HuH-7.5 (cell line): ENCODE measurements at regions not wholly inside any gene's neighbourhood (a gene's known extent, or its start where the extent isn't known, plus 50 kb on each side); places are given as distances from the start of the nearest gene placed in this dataset.

Experiments
- DNase-seq: peaks from one replicate; pipeline ENCODE4 v3.0.0; 2011; ENCODE audit warnings: low spot score

GRCh38 chr13:88086577-88086976, 415.4 kb downstream of the SLITRK5 start:
- DNase-seq: no peak

- no peak for DNase-seq
Observed at GRCh38 chr13:88097541-88097940, 426.4 kb downstream of the SLITRK5 start.

- DNase-seq: no peak
Observed at GRCh38 chr13:88103824-88104223, 432.7 kb downstream of the SLITRK5 start.

- DNase-seq: no peak
Observed at GRCh38 chr13:88104576-88104975, 433.4 kb downstream of the SLITRK5 start.

- DNase-seq: no peak
Observed at GRCh38 chr13:88107570-88107969, 436.4 kb downstream of the SLITRK5 start.

- no peak for DNase-seq
Observed at GRCh38 chr13:88112526-88112925, 441.4 kb downstream of the SLITRK5 start.

- no peak for DNase-seq
Observed at GRCh38 chr13:88115976-88116375, 444.8 kb downstream of the SLITRK5 start.

GRCh38 chr13:88118952-88119351, 447.8 kb downstream of the SLITRK5 start:
- DNase-seq: no peak

- DNase-seq: no peak
Observed at GRCh38 chr13:88124142-88124541, 453.0 kb downstream of the SLITRK5 start.

GRCh38 chr13:88125055-88125454, 453.9 kb downstream of the SLITRK5 start:
- DNase-seq: no peak

- DNase-seq: no peak
Observed at GRCh38 chr13:88136098-88136790, 465.1 kb downstream of the SLITRK5 start.

GRCh38 chr13:88142653-88143052, 471.5 kb downstream of the SLITRK5 start:
- no peak for DNase-seq

- no peak for DNase-seq
Observed at GRCh38 chr13:88144580-88144979, 473.4 kb downstream of the SLITRK5 start.

GRCh38 chr13:88153353-88153752, 482.2 kb downstream of the SLITRK5 start:
- DNase-seq: no peak

- DNase-seq: no peak
Observed at GRCh38 chr13:88154001-88154400, 482.8 kb downstream of the SLITRK5 start.

GRCh38 chr13:88162076-88162702, 491.0 kb downstream of the SLITRK5 start:
- DNase-seq: no peak

GRCh38 chr13:88176231-88176630, 505.1 kb downstream of the SLITRK5 start:
- no peak for DNase-seq

- no peak for DNase-seq
Observed at GRCh38 chr13:88183440-88183839, 512.3 kb downstream of the SLITRK5 start.

- DNase-seq: no peak
Observed at GRCh38 chr13:88188986-88189385, 517.8 kb downstream of the SLITRK5 start.

GRCh38 chr13:88189728-88190127, 518.6 kb downstream of the SLITRK5 start:
- DNase-seq: no peak

- no peak for DNase-seq
Observed at GRCh38 chr13:88196106-88196505, 524.9 kb downstream of the SLITRK5 start.

- no peak for DNase-seq
Observed at GRCh38 chr13:88217372-88217771, 546.2 kb downstream of the SLITRK5 start.

- no peak for DNase-seq
Observed at GRCh38 chr13:88217883-88218282, 546.7 kb downstream of the SLITRK5 start.

GRCh38 chr13:88223958-88224357, 552.8 kb downstream of the SLITRK5 start:
- no peak for DNase-seq
